ENCODE measurements at regions not wholly inside any gene's neighbourhood (a gene's known extent, or its start where the extent isn't known, plus 50 kb on each side); places are given as distances from the start of the nearest gene placed in this dataset.
"Not testable (repeated sequence)": the region's sequence is repeated elsewhere in the genome, so short reads cannot be mapped to it uniquely, and the experiment has no call there.

DNA sequence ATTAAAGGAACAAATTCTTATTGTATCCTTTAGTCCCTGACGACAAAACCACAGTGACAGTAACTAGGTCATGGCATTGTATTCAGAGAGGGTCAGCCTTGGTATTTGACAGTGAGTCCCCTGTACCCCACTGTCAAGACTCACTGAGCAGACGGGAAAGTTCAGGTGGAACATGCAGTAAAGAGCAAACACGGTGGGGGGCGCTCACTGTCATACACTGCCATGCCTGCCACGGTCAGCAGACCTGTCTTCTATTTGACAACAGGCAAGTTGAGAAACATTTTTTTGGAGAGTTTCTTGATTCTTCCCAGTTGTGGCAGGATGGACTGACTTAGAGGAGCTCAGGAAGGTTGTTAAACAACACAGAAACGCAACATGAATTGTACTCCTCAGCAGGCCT lies 681.6 kb downstream of the KCNJ18 start:
- Histone ChIP-seq H3K4me1 (ENCODE audit: insufficient read depth, low read length) (no peaks in the 10 kb centered on the region), H3K9me3 (ENCODE audit: control insufficient read depth, insufficient read depth, low read length) (no peaks in the 10 kb centered on the region), H3K9ac (ENCODE audit: low read depth, low read length) (no peak overlapping the region), H3K36me3 (ENCODE audit: insufficient read depth, low read length) (no peaks in the 10 kb centered on the region)

DNA sequence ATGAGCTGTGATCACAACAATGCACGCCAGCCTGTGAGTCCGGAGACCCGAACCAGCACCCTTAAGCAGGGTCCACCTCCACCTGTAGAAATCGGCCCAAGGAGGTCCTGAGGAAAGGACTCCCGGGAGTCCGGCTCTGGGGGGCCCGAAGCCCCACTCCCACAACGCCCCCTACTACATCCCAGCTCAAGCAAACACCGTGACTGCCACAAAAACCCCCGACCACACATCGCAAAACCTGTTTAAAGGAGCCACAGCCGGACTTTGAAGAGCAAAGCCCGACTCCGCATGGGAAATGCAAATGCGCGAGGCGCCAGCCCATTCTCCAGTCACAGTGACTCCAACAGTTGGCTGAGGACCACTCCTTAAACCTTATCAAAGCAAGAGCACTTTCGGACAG lies 682.4 kb downstream of the KCNJ18 start:
- H3K9me3 ChIP-seq (ENCODE audit: control insufficient read depth, insufficient read depth, low read length) = no peaks in the 10 kb centered on the region
- H3K4me1 ChIP-seq (ENCODE audit: insufficient read depth, low read length) = no peaks in the 10 kb centered on the region
- H3K9ac ChIP-seq (ENCODE audit: low read depth, low read length) = no peak overlapping the region
- no peaks in the 10 kb centered on the region for H3K36me3 ChIP-seq (ENCODE audit: insufficient read depth, low read length)

DNA sequence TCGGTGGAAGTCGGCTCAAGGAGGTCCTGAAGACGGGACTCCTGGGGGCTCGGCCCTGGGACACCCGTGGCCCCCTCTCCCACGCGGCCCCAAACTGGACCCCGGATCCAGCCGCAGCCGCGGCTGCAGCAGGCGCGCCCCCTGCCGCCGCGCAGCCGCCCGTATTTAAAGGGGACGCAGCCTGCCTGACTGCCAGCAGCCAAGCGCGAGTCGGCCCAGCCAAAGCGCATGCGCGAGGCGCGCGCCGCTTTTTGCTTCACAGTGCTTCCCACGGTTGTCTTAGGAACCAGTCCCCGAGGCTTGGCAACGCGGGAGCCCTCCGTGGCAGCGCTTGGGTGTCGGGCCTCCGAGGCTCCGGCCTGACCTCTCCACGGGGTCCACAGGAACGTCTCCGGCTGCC lies 684.4 kb downstream of the KCNJ18 start:
- H3K9ac ChIP-seq (ENCODE audit: low read depth, low read length); H3K36me3 ChIP-seq (ENCODE audit: insufficient read depth, low read length); H3K4me1 ChIP-seq (ENCODE audit: insufficient read depth, low read length); H3K9me3 ChIP-seq (ENCODE audit: control insufficient read depth, insufficient read depth, low read length): not testable (repeated sequence)

DNA sequence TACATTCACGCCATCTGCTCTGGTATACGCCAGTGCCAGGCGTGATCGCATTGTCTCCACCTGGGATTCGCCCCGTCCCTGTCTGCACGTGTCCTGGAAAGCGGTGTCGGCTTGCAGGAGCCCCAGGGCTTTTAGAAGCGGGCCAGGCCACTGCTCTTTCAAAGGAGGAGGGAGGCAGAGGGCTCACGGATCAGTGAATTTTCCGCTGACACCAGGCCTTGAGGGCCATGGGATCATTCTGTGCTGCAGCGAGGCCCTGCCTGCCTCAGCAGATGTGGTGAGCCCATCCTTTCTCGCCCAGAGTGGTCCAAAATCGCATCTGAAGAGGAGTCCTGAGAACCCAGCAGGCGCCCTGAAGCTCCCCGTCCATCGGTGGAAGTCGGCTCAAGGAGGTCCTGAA lies 686.4 kb downstream of the KCNJ18 start:
- H3K36me3 ChIP-seq (ENCODE audit: insufficient read depth, low read length); H3K9me3 ChIP-seq (ENCODE audit: control insufficient read depth, insufficient read depth, low read length); H3K9ac ChIP-seq (ENCODE audit: low read depth, low read length); H3K4me1 ChIP-seq (ENCODE audit: insufficient read depth, low read length): not testable (repeated sequence)

DNA sequence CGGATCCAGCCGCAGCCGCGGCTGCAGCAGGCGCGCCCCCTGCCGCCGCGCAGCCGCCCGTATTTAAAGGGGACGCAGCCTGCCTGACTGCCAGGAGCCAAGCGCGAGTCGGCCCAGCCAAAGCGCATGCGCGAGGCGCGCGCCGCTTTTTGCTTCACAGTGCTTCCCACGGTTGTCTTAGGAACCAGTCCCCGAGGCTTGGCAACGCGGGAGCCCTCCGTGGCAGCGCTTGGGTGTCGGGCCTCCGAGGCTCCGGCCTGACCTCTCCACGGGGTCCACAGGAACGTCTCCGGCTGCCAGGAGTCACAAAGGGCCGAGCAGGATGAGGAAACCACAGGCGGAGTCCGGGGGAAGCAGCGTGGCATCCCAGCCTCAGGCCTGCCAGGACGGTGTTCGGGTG lies 689.3 kb downstream of the KCNJ18 start:
- H3K9ac ChIP-seq (ENCODE audit: low read depth, low read length); H3K4me1 ChIP-seq (ENCODE audit: insufficient read depth, low read length); H3K9me3 ChIP-seq (ENCODE audit: control insufficient read depth, insufficient read depth, low read length); H3K36me3 ChIP-seq (ENCODE audit: insufficient read depth, low read length): not testable (repeated sequence)

DNA sequence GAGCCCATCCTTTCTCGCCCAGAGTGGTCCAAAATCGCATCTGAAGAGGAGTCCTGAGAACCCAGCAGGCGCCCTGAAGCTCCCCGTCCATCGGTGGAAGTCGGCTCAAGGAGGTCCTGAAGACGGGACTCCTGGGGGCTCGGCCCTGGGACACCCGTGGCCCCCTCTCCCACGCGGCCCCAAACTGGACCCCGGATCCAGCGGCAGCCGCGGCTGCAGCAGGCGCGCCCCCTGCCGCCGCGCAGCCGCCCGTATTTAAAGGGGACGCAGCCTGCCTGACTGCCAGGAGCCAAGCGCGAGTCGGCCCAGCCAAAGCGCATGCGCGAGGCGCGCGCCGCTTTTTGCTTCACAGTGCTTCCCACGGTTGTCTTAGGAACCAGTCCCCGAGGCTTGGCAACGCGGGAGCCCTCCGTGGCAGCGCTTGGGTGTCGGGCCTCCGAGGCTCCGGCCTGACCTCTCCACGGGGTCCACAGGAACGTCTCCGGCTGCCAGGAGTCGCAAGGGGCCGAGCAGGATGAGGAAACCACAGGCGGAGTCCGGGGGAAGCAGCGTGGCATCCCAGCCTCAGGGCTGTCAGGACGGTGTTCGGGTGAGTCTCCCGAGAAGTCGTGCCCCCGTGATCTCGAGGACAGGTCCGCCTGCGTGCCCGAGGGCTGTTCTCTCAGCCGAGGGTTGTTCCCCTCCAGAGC lies 691.6 kb downstream of the KCNJ18 start:
- not testable (repeated sequence) for H3K9ac ChIP-seq (ENCODE audit: low read depth, low read length); H3K4me1 ChIP-seq (ENCODE audit: insufficient read depth, low read length); H3K36me3 ChIP-seq (ENCODE audit: insufficient read depth, low read length); H3K9me3 ChIP-seq (ENCODE audit: control insufficient read depth, insufficient read depth, low read length)

DNA sequence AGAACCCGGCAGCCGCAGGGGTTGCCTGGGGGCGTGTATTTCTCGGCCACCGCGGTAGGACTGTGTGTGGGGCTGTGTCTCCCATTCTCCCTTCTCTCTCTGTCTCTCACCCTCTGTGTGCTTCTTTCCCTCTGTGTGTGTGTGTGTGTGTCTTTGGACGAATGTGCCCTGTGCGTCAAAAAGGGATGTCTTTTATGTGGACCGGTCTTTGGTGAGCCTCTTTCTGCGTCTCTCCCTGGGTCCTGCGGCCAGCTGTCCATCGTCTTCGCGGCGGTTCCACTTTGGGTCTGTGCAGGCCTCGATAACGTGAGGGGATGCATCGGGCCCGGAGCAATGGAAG lies 692.1 kb downstream of the KCNJ18 start:
- H3K9me3 ChIP-seq (ENCODE audit: control insufficient read depth, insufficient read depth, low read length); H3K9ac ChIP-seq (ENCODE audit: low read depth, low read length); H3K4me1 ChIP-seq (ENCODE audit: insufficient read depth, low read length); H3K36me3 ChIP-seq (ENCODE audit: insufficient read depth, low read length): not testable (repeated sequence)

DNA sequence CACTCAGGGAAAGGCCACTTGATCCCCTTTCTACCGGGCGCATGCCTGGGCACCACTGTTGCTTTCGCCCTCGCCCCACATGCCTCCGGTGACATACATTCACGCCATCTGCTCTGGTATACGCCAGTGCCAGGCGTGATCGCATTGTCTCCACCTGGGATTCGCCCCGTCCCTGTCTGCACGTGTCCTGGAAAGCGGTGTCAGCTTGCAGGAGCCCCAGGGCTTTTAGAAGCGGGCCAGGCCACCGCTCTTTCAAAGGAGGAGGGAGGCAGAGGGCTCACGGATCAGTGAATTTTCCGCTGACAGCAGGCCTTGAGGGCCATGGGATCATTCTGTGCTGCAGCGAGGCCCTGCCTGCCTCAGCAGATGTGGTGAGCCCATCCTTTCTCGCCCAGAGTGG lies 706.1 kb downstream of the KCNJ18 start:
- H3K4me1 ChIP-seq (ENCODE audit: insufficient read depth, low read length) = not testable (repeated sequence)

DNA sequence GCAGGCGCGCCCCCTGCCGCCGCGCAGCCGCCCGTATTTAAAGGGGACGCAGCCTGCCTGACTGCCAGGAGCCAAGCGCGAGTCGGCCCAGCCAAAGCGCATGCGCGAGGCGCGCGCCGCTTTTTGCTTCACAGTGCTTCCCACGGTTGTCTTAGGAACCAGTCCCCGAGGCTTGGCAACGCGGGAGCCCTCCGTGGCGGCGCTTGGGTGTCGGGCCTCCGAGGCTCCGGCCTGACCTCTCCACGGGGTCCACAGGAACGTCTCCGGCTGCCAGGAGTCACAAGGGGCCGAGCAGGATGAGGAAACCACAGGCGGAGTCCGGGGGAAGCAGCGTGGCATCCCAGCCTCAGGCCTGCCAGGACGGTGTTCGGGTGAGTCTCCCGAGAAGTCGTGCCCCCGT lies 706.7 kb downstream of the KCNJ18 start:
- H3K9ac ChIP-seq (ENCODE audit: low read depth, low read length); H3K9me3 ChIP-seq (ENCODE audit: control insufficient read depth, insufficient read depth, low read length); H3K4me1 ChIP-seq (ENCODE audit: insufficient read depth, low read length); H3K36me3 ChIP-seq (ENCODE audit: insufficient read depth, low read length): not testable (repeated sequence)

More for the DNA sequence above, 706.1 kb downstream of the KCNJ18 start:
- not testable (repeated sequence) for H3K36me3 ChIP-seq (ENCODE audit: insufficient read depth, low read length); H3K9me3 ChIP-seq (ENCODE audit: control insufficient read depth, insufficient read depth, low read length); H3K9ac ChIP-seq (ENCODE audit: low read depth, low read length)

DNA sequence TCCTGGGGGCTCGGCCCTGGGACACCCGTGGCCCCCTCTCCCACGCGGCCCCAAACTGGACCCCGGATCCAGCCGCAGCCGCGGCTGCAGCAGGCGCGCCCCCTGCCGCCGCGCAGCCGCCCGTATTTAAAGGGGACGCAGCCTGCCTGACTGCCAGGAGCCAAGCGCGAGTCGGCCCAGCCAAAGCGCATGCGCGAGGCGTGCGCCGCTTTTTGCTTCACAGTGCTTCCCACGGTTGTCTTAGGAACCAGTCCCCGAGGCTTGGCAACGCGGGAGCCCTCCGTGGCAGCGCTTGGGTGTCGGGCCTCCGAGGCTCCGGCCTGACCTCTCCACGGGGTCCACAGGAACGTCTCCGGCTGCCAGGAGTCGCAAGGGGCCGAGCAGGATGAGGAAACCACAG lies 712.8 kb downstream of the KCNJ18 start:
- not testable (repeated sequence) for H3K36me3 ChIP-seq (ENCODE audit: insufficient read depth, low read length); H3K4me1 ChIP-seq (ENCODE audit: insufficient read depth, low read length); H3K9me3 ChIP-seq (ENCODE audit: control insufficient read depth, insufficient read depth, low read length); H3K9ac ChIP-seq (ENCODE audit: low read depth, low read length)

DNA sequence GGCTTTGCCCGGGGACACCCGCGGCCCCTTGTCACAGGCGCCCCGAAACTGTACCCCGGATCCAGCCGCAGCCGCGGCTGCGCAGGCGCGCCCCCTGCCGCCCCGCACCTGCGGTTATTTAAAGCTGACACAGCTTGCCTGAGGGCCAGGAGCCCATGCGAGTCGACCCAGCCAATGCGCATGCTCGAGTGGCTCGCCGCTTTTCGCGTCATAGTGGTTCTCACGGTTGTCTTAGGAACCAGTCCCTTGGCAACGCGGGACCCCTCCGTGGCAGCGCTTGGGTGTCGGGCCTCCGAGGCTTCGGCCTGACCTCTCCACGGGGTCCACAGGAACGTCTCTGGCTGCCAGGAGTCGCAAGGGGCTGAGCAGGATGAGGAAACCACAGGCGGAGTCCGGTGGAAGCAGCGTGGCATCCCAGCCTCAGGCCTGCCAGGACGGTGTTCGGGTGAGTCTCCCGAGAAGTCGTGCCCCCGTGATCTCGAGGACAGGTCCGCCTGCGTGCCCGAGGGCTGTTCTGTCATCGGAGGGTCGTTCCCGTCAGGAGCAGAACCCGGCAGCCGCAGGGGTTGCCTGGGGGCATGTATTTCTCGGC lies 716.9 kb downstream of the KCNJ18 start:
- Histone ChIP-seq H3K36me3 (ENCODE audit: insufficient read depth, low read length) (no peaks in the 10 kb centered on the region), H3K9me3 (ENCODE audit: control insufficient read depth, insufficient read depth, low read length) (no peaks in the 10 kb centered on the region), H3K9ac (ENCODE audit: low read depth, low read length) (no peak overlapping the region), H3K4me1 (ENCODE audit: insufficient read depth, low read length) (no peaks in the 10 kb centered on the region)

DNA sequence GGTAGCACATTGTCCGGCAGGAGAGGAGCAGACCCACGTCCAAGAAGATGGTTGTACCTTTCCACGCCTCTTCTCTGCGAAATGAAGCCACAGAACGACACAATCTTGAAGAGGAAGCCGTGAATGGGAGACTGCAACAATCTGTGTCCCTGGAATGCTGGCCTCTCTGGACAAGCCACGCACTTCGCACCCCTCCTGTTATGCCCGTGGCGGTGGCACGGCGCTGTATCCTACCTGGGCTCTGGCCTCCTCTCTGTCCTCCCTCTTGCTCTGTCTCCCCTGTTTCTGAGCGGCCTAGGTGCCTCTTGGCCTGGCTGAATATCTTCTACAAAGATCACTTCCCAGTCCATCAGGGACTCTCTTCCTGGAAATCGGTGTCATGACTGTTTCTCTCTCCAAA lies 717.8 kb downstream of the KCNJ18 start:
- Histone ChIP-seq H3K9ac (ENCODE audit: low read depth, low read length) (no peak overlapping the region), H3K4me1 (ENCODE audit: insufficient read depth, low read length) (no peaks in the 10 kb centered on the region), H3K9me3 (ENCODE audit: control insufficient read depth, insufficient read depth, low read length) (no peaks in the 10 kb centered on the region), H3K36me3 (ENCODE audit: insufficient read depth, low read length) (no peaks in the 10 kb centered on the region)

DNA sequence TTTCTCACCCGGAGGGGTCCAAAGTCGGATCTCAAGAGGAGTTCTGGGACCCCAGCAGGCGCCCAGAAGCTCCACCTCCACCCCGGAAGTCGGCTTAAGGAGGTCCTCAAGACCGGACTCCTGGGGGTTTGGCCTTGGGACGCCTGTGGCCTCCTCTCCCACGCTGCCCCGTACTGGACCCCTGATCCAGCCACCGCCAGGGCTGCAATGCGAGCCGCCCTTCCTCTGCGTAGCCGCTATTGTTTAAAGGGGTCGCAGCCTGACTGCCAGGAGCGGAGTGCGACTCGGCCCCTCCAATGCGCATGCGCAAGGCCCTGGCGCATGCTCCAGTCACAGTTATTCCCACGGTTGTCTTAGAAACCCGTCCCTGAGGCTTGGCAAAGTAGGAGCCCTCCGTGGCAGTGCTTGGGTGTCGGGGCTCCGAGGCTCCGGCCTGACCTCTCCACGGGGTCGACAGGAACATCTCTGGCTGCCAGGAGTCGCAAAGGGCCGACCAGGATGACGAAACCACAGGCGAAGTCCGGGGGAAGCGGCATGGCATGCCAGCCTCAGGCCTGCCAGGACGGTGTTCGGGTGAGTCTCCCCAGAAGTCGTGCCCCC lies 719.0 kb downstream of the KCNJ18 start:
- H3K9me3 ChIP-seq (ENCODE audit: control insufficient read depth, insufficient read depth, low read length) = no peaks in the 10 kb centered on the region
- H3K4me1 ChIP-seq (ENCODE audit: insufficient read depth, low read length) = no peaks in the 10 kb centered on the region
- H3K36me3 ChIP-seq (ENCODE audit: insufficient read depth, low read length) = no peaks in the 10 kb centered on the region
- no peak overlapping the region for H3K9ac ChIP-seq (ENCODE audit: low read depth, low read length)

DNA sequence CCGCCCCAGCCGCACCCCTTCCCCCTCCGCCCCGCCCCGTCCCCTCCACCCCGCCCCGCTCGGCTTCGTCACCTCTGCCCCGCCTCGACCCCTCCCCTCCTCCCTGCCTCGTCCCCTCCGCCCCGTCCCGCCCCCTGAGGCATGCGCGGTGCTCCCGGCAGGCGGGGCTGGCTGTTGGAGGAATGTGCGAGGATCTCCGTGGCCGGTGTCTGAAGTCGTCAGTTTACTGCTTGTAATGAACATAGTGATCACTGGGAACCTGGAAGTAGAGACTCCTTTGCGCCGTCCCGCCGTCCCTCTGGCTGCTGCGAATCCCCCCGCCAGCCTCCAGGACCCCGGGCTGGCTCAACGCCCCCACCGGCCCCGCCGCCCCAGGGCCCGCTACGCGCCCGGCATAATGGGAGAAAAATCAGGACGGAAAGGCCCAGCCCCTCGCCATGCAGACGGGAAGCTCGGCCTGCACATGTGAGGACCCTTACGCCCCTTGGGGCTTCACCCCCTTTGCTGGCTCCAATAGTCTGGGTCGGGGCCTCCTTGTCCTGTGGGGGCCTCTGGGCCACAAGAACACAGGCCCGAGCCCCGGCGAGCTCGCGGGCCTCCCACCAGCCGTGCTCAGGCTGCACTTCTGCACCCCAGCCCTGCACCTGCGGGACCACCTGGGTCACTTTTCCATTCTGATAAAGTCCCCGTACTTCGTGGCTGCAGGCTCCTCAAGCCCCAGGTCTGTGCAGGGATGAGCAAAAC lies 743.1 kb downstream of the KCNJ18 start:
- peak overlapping the region; percentile 58; the same call in 1 of the 2 replicates for H3K9ac ChIP-seq (ENCODE audit: low read depth, low read length)
- no peaks in the 10 kb centered on the region for H3K4me1 ChIP-seq (ENCODE audit: insufficient read depth, low read length)
- H3K9me3 ChIP-seq (ENCODE audit: control insufficient read depth, insufficient read depth, low read length) = no peaks in the 10 kb centered on the region
- no peaks in the 10 kb centered on the region for H3K36me3 ChIP-seq (ENCODE audit: insufficient read depth, low read length)

DNA sequence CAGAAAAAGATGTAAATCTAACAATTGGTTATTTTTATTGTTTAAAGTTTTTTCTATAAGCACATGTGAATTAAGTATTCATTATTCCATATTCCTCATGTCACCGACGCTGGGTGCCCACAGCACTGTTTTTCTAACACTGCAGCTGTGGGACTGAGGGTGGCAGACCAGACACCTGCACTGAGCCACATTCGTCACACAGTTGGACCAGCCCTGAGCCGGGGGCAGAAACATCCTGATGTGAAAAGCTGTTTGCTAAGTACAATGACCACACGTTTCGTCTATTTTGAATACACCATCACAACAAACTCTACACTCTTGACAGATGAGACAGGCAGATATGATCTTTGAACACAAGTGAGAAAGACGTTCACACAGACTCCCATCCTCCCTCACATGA lies 749.5 kb downstream of the KCNJ18 start:
- H3K36me3 ChIP-seq (ENCODE audit: insufficient read depth, low read length) = no peaks in the 10 kb centered on the region
- H3K4me1 ChIP-seq (ENCODE audit: insufficient read depth, low read length) = no peaks in the 10 kb centered on the region
- H3K9me3 ChIP-seq (ENCODE audit: control insufficient read depth, insufficient read depth, low read length) = no peaks in the 10 kb centered on the region
- H3K9ac ChIP-seq (ENCODE audit: low read depth, low read length) = no peak overlapping the region
